ENCODE measurements at regions not wholly inside any gene's neighbourhood (a gene's known extent, or its start where the extent isn't known, plus 50 kb on each side); places are given as distances from the start of the nearest gene placed in this dataset.

DNA sequence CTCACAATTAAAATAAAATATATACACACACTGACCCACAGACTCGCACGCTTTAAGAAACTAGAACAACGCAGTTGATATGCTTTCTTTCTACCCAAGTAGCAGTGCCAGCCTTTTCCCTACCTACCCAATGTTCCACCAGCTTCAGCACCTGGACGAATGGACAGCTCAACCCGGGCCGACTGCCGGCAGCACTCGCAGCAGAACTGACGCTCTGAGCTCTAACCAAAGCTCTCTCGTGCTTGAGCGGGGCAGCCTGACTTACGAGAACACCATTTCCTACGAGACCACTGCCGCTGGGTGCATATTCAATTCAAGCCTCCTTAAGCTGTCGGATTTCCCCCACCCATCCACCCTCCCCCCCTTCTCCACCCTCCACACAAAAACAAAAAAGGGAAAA, 127.4 kb upstream of the DPYD start:
- peak; percentile 18 to 46 for DNase-seq (ENCODE audit: extremely low read depth in 1 of 2, low read depth in 1 of 2)

DNA sequence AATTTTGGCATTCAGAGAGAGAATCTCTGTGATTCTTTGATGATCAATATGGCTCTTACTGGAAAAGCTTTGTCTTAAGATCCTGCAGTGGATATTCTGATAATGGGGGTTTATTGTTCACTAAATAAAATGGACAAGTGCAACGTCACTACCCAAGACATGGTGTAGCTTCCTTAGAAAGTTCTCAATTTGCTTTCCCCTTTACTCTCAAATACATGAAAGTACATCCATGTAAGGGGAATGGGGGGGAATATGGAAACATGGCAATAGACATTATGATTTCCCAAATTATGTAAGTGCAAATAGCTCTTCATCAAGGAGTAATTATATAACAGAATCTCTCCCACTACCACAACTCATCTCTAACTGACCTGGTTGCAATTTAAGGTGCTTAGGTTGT, 126.3 kb upstream of the DPYD start:
- DNase-seq (ENCODE audit: extremely low read depth in 1 of 2, low read depth in 1 of 2): no peak

DNA sequence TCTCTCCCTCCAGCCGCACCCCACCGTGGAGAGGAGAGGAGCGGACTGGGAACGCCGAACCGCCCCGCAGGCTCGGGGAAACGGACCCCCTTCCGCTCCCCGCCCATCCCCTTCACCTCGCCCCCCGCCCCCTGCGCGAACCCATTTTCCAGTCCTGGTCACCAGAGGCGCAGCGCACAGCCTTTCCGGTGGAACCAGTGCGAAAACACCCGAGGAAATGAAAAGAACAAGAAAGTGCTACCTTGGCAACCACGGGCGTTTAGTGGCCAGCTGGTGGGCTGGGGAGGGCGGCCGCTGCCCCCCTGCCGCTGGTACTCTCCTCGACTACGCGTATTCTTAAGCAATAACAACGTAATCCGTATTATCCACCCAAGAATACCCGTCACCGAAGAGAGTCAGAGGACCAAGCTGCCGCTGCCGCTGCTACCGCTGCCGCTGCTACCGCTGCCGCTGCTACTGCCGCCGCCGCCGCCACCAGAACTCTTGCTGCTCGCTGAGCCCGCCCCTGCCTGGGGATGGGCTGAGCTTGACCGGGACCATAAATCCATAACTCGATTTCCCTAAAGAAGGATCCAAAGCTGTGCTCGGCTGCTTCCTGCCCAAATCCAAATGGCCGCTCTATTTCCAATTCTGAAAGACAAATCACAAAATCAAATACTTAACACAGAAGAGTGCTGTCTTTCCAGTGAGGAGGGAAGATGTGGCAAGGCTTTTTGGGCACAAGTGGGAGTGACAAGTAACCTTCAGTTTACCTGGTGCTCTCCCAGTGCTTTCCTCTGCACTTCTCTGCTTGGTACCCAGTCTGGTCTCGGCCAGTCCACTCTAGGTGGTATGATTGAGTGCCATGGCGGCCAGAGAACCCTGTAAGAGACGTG, 125.2 kb upstream of the DPYD start:
- DNase-seq (ENCODE audit: extremely low read depth in 1 of 2, low read depth in 1 of 2): no peak

DNA sequence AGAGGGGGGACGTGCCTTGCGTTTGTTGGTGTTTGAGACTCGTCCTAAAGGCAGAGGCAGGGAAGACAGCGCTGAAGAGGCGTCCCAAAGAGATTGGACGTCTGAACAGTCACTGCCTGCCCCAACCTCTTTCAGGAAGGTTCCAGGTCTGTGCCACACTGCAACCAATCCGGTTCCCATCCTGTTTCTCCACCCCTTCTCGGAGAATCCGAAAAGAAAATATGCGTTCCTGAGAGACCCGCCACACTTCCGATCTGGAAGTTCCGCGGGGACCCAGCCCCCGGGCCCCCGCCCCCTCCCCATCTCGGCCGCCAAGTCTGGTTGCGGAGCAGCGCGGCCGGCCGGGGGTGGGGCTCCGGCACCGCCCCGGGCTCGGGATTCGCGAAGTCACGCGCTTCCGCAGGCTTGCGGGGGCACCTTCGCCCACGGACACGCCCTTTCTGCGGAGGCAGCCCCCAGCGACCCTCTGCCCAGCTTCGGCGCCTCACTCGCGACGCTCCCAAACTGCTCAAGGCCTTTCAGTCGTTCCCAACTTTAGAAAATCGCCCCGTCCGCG, 124.5 kb upstream of the DPYD start:
- DNase-seq (ENCODE audit: extremely low read depth in 1 of 2, low read depth in 1 of 2): no peak

- DNase-seq (ENCODE audit: extremely low read depth in 1 of 2, low read depth in 1 of 2): no peak
These were observed 123.9 kb upstream of the DPYD start for GRCh38 chr1:98044766-98045165.

- no peak for DNase-seq (ENCODE audit: extremely low read depth in 1 of 2, low read depth in 1 of 2)
These were observed 123.3 kb upstream of the DPYD start for GRCh38 chr1:98044071-98044697.

DNA sequence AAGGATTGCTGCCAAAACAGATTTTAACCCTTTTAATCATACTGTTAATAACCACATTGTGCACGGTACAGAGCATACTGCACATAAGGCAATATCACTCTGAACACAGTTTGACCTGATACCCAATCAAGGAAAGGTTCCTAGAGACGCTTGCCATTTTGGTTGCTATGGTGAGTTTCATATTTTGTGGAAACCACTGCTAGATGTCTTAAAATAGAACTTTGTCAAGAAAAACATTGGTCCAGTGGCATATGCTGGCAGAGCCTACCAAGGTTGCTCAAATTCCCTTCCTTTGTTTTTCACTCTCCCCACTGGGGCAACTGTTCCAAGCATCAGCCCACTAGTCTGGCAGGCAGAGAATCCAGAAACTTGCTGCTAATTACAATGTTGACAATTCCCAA, 114.8 kb upstream of the DPYD start:
- DNase-seq (ENCODE audit: extremely low read depth in 1 of 2, low read depth in 1 of 2): no peak

- DNase-seq (ENCODE audit: extremely low read depth in 1 of 2, low read depth in 1 of 2): no peak
These were observed 113.7 kb upstream of the DPYD start for GRCh38 chr1:98034505-98034904.

DNA sequence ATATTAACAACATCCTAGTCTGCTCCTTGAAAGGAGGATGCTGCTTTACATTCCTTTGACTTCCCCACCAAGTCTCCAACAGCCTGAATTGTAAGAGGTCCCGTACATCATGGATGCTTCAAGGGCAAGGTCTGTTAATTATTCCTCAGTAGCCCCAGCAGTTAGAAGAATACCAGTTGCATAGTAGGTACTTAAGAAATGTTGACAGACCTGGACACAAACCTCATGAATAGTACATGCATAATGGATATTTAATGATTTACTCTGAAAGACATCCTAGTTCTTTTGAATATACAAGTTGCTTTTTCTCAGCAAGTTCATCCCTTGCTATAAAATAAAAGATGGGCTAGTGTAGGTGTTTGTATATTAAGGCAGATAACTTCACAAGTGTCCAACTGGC, 112.1 kb upstream of the DPYD start:
- DNase-seq (ENCODE audit: extremely low read depth in 1 of 2, low read depth in 1 of 2): no peak

- DNase-seq (ENCODE audit: extremely low read depth in 1 of 2, low read depth in 1 of 2): no peak
These were observed 110.1 kb upstream of the DPYD start for GRCh38 chr1:98030976-98031375.

DNA sequence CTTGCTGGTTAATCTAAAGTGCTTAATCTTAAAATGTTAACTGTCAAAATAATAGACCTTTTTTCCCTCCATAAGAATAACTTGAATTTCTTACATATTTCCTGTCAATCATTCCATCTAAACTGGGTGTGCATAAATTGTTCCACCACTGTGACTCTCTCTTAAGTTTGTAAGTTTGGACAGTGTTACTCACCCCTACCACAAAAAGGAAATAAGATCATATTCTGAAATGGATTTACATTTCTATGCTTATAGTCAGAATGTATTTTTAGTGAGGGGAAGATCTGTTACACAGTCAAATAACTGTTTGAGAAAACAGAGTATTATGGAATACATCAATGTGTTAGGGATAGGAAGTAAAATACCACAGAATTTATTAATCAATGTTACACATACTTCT, 109.6 kb upstream of the DPYD start:
- DNase-seq (ENCODE audit: extremely low read depth in 1 of 2, low read depth in 1 of 2): no peak

GRCh38 chr1:98028800-98029199, 108.0 kb upstream of the DPYD start:
- no peak for DNase-seq (ENCODE audit: extremely low read depth in 1 of 2, low read depth in 1 of 2)

GRCh38 chr1:98027103-98027705, 106.4 kb upstream of the DPYD start:
- no peak for DNase-seq (ENCODE audit: extremely low read depth in 1 of 2, low read depth in 1 of 2)

DNA sequence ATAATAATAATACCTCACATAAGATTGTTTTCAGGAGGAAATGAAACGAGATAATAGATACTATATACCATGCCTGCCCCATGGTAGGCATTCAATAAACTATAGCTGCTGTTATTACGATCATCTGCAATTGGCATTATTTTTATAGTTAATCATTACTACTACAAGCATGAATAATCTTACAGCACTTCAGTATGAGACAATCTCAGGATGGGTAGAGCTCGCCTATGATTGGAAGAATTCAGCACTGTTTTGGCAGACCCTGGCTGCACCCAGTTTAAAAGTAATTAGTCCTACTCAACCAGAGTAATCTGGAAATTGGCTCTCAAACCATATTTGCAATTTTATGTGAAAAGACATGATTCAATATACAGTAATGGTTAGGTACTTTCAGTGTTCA, 105.0 kb upstream of the DPYD start:
- DNase-seq (ENCODE audit: extremely low read depth in 1 of 2, low read depth in 1 of 2): no peak

DNA sequence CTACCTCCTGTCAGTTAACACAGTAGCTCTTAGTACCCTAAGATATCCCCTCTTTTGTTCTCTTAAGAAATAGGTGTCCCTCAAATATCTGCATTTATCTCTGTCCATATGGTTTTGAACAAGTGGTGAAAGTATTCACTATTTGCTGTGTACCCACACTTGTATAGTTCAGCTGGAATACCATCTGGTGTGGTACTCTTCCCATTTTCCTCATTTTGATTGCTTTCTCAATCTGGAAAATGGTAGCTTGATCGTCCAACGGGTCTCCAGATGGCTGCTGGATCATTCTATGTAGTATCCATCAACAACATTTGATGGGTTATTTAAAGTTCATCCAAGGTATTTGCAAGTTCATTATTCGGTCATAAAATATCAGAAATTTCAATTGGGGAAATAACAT, 100.3 kb upstream of the DPYD start:
- DNase-seq (ENCODE audit: extremely low read depth in 1 of 2, low read depth in 1 of 2): no peak

DNA sequence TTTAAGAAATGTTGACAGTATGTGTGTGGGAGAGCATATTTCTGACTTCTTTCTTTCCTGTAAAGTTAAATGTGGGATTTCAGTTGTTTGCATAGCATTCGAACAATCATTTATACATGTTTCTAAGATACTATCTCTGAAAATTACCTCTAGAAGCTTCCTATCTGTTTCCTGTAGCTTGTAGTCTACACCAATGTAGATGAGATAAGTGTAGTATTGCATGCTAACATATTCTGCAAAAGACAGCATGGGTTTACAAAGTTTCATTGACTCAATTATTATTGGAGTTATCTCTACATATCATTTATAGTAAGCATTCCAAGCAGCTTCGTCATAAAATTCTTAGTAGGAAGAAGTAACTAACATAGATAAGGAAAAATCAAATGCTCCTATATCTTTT, 98.9 kb upstream of the DPYD start:
- no peak for DNase-seq (ENCODE audit: extremely low read depth in 1 of 2, low read depth in 1 of 2)

- no peak for DNase-seq (ENCODE audit: extremely low read depth in 1 of 2, low read depth in 1 of 2)
These were observed 97.2 kb upstream of the DPYD start for GRCh38 chr1:98018074-98018473.

DNA sequence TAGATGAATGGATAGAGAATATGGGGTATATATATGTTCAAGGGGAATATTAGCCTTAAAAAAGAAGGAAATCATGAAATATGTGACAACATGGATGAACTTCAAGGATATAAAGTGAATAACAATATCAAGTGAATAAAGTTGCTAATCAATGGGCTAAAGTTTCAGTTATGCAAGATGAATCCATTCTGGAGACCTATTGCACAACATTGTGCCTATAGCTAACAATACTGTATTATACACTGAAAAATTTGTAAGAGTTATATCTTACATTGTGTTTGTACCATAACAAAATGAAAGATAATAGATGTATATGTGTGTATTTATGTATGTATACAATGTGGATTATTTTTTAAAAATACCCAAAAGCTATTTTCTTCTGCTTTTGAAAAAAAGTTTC, 96.3 kb upstream of the DPYD start:
- no peak for DNase-seq (ENCODE audit: extremely low read depth in 1 of 2, low read depth in 1 of 2)

DNA sequence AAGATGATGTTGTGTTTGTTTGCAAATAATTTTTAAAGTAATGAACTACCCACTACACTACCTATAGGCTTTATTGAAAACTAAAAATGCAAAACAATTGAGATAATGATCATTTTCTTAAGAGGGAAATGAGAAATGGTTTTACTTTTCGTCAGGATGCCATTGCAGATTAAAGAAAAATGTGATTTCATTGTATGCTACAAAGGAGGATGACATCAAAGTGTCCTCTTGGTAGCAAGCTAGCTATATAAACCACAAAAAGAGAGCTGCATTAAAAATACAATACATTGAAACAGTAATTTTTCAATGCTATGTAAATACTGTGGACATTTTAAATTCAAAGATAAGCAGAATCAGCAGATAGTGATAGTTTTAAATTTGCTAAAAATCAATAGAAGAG, 87.5 kb upstream of the DPYD start:
- no peak for DNase-seq (ENCODE audit: extremely low read depth in 1 of 2, low read depth in 1 of 2)

GRCh38 chr1:98005326-98006010, 84.6 kb upstream of the DPYD start:
- DNase-seq (ENCODE audit: extremely low read depth in 1 of 2, low read depth in 1 of 2): no peak

- no peak for DNase-seq (ENCODE audit: extremely low read depth in 1 of 2, low read depth in 1 of 2)
These were observed 82.6 kb upstream of the DPYD start for GRCh38 chr1:98003442-98003841.

Measured in activated CD8-positive, alpha-beta memory T cell treated with anti-CD3 and anti-CD28 coated beads for 1 hour (primary cell).